Central memory CD8-positive, alpha-beta T cell (primary cell): ENCODE measurements at regions not wholly inside any gene's neighbourhood (a gene's known extent, or its start where the extent isn't known, plus 50 kb on each side); places are given as distances from the start of the nearest gene placed in this dataset.

Experiments used
- ATAC-seq: fragments of 150-1000 bp; cut with Tn5 transposase; replicated peaks from 2 replicates; pipeline ENCODE4 v1.10.0; 2022; ENCODE audit warnings: mild to moderate bottlenecking, moderate FRiP score, moderate number of reproducible peaks; ENCODE audit not compliant: poor library complexity, severe bottlenecking; ENCODE audit errors: extremely low read depth
- DNase-seq, 2 donors: peaks; one replicate each; pipeline ENCODE4 v3.0.0; 2021; ENCODE audit warnings: low spot score in 2 of 2
- H3K27ac Mint-ChIP-seq: one replicate; pipeline ENCODE4 v1.8.0; 2022; ENCODE audit warnings: low read depth, mild to moderate bottlenecking, moderate library complexity, mixed read lengths
- H3K27me3 Mint-ChIP-seq: one replicate; pipeline ENCODE4 v1.8.0; 2022; ENCODE audit warnings: mixed read lengths
- H3K36me3 Mint-ChIP-seq: one replicate; pipeline ENCODE4 v1.8.0; 2022; ENCODE audit warnings: mild to moderate bottlenecking, moderate library complexity, mixed read lengths; ENCODE audit not compliant: insufficient read depth
- H3K4me1 Mint-ChIP-seq: one replicate; pipeline ENCODE4 v1.8.0; 2022; ENCODE audit warnings: mixed read lengths
- H3K4me3 Mint-ChIP-seq: one replicate; pipeline ENCODE4 v1.8.0; 2022; ENCODE audit warnings: mild to moderate bottlenecking, moderate library complexity, mixed read lengths
- H3K9me3 Mint-ChIP-seq: one replicate; pipeline ENCODE4 v1.8.0; 2022; ENCODE audit warnings: mixed read lengths

DNA sequence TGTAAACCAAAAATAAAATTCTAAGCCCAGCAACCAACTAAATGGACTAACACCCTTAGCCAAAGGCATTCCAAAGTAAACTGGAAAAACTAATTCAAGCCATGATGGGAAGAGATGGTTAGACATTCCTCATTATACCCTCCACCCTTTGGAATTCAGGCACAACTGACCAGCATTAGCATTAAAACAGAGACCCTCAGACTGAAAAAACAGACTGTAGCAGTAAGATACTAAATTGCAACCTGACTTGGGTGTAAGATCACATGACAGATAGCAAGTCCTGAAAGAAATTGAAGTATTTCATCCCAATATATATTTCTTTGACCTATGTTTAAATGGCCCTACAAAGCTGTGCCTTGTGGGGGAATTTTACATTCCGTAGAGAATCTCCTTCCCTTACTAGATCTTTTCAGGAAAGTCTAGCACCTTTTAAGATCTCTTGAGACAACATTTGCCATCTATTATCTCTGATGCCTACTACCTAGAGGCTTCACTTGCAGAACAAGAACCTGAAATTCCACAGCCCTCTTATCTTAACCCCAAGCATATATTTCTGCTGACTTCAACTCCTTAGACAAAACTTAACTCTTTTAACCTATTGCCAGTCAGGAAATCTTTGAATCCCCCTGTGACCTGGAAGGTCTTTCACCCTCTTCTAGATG is 750.2 kb upstream of the IGFBP3 start:
- H3K27me3 Mint-ChIP-seq: no peaks in the 10 kb centered on the region
- DNase-seq (no peak), ATAC-seq (no peak)
- no peaks in the 10 kb centered on the region for H3K4me1 Mint-ChIP-seq
- no peaks in the 10 kb centered on the region for H3K36me3 Mint-ChIP-seq
- H3K9me3 Mint-ChIP-seq: peaks cover 5% of the 10 kb centered on the region
- no peak overlapping the region for H3K27ac Mint-ChIP-seq
- no peak overlapping the region for H3K4me3 Mint-ChIP-seq

- H3K4me3 Mint-ChIP-seq: no peak overlapping the region
- no peaks in the 10 kb centered on the region for H3K27me3 Mint-ChIP-seq
- H3K4me1 Mint-ChIP-seq: no peaks in the 10 kb centered on the region
- peaks cover 11% of the 10 kb centered on the region for H3K9me3 Mint-ChIP-seq
- no peak overlapping the region for H3K27ac Mint-ChIP-seq
- ATAC-seq (no peak), DNase-seq (no peak)
- no peaks in the 10 kb centered on the region for H3K36me3 Mint-ChIP-seq
These were observed 748.0 kb upstream of the IGFBP3 start for GRCh38 chr7:46669028-46669427.

GRCh38 chr7:46664453-46664852 is 743.4 kb upstream of the IGFBP3 start:
- ATAC-seq (no peak), DNase-seq (no peak)
- no peaks in the 10 kb centered on the region for H3K4me1 Mint-ChIP-seq
- no peak overlapping the region for H3K4me3 Mint-ChIP-seq
- H3K27me3 Mint-ChIP-seq: no peaks in the 10 kb centered on the region
- H3K36me3 Mint-ChIP-seq: no peaks in the 10 kb centered on the region
- no peak overlapping the region for H3K27ac Mint-ChIP-seq
- H3K9me3 Mint-ChIP-seq: peaks cover 9% of the 10 kb centered on the region

DNA sequence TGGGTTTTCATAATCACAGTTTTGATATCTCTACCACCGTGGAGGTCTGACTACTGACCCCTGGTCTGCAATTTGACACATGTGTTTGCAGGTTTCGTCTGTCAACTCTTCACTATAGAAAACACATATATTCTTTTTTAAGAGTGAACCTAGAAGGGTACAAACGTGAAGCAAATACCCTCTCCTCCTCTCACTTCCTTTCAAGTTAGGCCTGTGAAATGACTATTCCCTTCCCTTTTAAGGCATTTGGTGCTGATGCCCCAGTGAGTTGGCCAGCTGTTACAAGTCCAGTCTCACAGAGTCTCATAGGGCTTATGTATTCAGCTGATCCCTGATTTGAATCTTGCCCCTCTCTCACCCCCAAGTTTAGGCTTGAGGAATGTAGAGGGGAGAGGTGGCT is 742.0 kb upstream of the IGFBP3 start:
- H3K36me3 Mint-ChIP-seq: no peaks in the 10 kb centered on the region
- ATAC-seq (no peak), DNase-seq (no peak)
- H3K4me3 Mint-ChIP-seq: no peak overlapping the region
- H3K9me3 Mint-ChIP-seq: peaks cover 17% of the 10 kb centered on the region
- H3K4me1 Mint-ChIP-seq: no peaks in the 10 kb centered on the region
- H3K27me3 Mint-ChIP-seq: no peaks in the 10 kb centered on the region
- no peak overlapping the region for H3K27ac Mint-ChIP-seq

- H3K4me3 Mint-ChIP-seq: no peak overlapping the region
- H3K36me3 Mint-ChIP-seq: no peaks in the 10 kb centered on the region
- H3K27ac Mint-ChIP-seq: no peak overlapping the region
- H3K4me1 Mint-ChIP-seq: no peaks in the 10 kb centered on the region
- ATAC-seq: no peak
- peaks cover 17% of the 10 kb centered on the region for H3K9me3 Mint-ChIP-seq
- no peak for DNase-seq
- H3K27me3 Mint-ChIP-seq: no peaks in the 10 kb centered on the region
These were observed 740.4 kb upstream of the IGFBP3 start for GRCh38 chr7:46661431-46661830.

DNA sequence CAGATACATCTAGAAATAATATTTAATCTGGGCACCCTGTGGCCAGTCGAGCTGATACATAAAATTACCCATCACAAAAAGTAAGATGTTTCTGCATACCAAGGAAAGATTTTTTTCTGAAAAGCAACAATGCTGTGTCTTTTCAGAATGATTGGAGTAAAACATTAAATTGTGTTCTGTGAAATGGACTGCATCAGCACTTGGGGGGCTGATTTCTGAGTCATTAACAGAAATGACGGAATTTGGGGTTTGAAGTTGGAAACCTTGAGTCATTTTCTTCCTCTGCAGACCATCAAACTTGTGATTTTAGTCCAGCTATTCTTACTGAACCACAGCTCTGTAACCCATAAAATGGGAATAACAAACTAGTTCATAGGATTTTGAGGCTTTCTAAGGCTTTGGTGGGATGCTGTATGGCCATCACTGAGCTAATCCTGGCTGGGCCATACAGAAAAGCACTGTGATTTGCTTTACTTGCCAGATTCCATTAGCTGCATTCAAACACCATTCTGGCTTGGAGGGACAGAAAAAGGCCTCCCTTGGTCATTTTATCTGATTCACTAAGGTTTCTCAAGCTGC is 739.4 kb upstream of the IGFBP3 start:
- no peak overlapping the region for H3K4me3 Mint-ChIP-seq
- H3K27me3 Mint-ChIP-seq: no peaks in the 10 kb centered on the region
- peaks cover 22% of the 10 kb centered on the region for H3K9me3 Mint-ChIP-seq
- H3K4me1 Mint-ChIP-seq: no peaks in the 10 kb centered on the region
- H3K27ac Mint-ChIP-seq: no peak overlapping the region
- no peaks in the 10 kb centered on the region for H3K36me3 Mint-ChIP-seq
- no peak for DNase-seq
- ATAC-seq: no peak

DNA sequence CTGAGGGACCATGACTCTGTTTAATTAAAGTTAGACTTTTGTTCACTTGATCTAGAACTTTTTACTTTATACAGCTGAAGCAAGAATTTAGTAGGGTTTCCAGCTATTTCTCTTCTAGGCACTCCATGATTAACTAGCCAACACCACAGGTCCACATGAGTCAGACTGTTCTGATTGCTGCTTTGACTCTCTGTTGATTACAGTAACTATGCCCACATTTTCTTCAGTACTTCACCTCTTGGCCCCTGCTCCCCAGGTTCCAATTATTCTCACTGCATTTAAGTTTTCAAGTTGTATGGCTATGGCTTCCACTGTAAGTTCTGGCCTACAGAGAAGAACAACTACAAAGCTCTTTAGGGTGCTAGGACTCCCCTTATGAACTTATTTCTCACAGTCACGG is 737.2 kb upstream of the IGFBP3 start:
- DNase-seq (no peak), ATAC-seq (no peak)
- Mint-ChIP-seq H3K4me1 (no peaks in the 10 kb centered on the region), H3K4me3 (no peak overlapping the region), H3K27me3 (no peaks in the 10 kb centered on the region), H3K27ac (no peak overlapping the region), H3K36me3 (no peaks in the 10 kb centered on the region), H3K9me3 (peaks cover 17% of the 10 kb centered on the region)

DNA sequence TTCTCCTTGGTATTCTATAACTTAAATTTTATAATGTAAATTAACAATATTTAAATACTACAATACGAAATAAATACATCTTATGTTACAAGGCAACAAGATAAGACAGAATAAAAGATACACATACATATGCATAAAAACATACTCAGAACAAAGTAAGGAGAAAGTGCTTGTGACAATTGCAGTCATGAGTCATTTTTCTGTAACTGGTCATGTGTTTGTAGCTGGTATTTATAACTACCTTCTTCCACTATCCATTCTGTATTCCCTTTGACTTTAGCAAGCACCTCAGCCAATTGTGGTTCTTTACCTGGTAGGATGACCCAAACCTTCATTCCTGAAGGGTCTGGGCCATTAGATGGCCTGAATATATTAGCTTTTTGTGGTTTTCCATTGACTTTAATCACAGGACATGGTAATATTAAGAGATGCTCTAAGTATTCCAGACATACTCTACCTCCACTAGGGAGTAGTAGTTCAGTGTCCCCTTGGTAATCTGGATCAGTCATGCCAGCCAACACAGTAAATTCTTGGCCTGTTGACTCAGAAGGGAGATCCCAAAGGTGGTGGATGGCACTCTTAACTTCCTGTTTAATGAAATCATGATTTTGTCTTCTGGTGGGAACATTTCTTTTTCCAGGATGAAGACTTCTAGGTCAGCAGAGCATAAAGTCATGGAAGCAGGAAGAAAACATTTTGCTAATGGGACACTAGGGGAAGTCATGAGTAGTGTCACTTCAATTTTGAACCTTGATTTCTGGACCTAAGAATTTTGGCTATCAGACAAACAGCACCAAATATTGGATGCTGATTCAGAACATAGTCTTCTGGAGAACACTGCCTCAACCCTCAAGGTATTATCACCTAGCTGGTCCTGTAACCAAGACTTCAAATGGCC is 733.7 kb upstream of the IGFBP3 start:
- no peak overlapping the region for H3K4me3 Mint-ChIP-seq
- H3K27me3 Mint-ChIP-seq: no peaks in the 10 kb centered on the region
- H3K9me3 Mint-ChIP-seq: peaks cover 29% of the 10 kb centered on the region
- DNase-seq: no peak
- ATAC-seq: no peak
- H3K27ac Mint-ChIP-seq: no peak overlapping the region
- H3K36me3 Mint-ChIP-seq: no peaks in the 10 kb centered on the region
- H3K4me1 Mint-ChIP-seq: no peaks in the 10 kb centered on the region

- H3K27me3 Mint-ChIP-seq: no peaks in the 10 kb centered on the region
- no peak for ATAC-seq
These were observed 732.8 kb upstream of the IGFBP3 start for GRCh38 chr7:46653848-46654247.

GRCh38 chr7:46652317-46652716 is 731.2 kb upstream of the IGFBP3 start:
- DNase-seq (no peak), ATAC-seq (no peak)
- Mint-ChIP-seq H3K27ac (no peak overlapping the region), H3K36me3 (no peaks in the 10 kb centered on the region), H3K4me3 (no peak overlapping the region), H3K4me1 (no peaks in the 10 kb centered on the region), H3K9me3 (peaks cover 32% of the 10 kb centered on the region), H3K27me3 (no peaks in the 10 kb centered on the region)

More at GRCh38 chr7:46653848-46654247, 732.8 kb upstream of the IGFBP3 start:
- Mint-ChIP-seq H3K4me3 (no peak overlapping the region), H3K9me3 (peaks cover 29% of the 10 kb centered on the region), H3K4me1 (no peaks in the 10 kb centered on the region), H3K36me3 (no peaks in the 10 kb centered on the region), H3K27ac (no peak overlapping the region)
- DNase-seq: no peak

DNA sequence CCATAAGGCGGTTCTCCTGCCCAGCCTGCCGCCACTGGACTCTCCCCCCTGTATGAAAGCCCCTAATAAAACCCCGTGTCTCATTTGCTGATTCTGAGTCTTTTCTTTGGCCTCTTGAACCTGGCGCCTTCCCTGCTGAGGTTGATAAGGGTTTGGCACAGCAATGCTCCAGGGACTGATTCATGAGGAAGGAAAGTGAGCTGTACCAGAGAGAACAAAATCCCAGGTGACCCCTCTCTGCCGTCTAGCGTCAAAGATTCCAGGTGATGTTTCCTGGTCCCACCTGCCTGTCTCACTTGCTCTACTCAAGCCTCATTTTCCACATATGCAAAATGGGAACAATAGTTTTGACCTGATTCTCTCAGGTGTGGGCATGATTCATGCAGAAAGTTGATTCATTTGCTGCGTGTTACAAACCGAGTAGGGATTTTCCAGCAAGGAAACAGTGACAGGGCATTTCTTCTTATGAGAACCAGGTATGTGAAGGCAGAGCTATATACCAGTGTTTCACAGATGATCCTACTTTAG is 730.6 kb upstream of the IGFBP3 start:
- no peak overlapping the region for H3K4me3 Mint-ChIP-seq
- H3K9me3 Mint-ChIP-seq: peaks cover 36% of the 10 kb centered on the region
- no peaks in the 10 kb centered on the region for H3K27me3 Mint-ChIP-seq
- no peak overlapping the region for H3K27ac Mint-ChIP-seq
- no peaks in the 10 kb centered on the region for H3K36me3 Mint-ChIP-seq
- no peak for ATAC-seq
- DNase-seq: no peak
- no peaks in the 10 kb centered on the region for H3K4me1 Mint-ChIP-seq

- peaks cover 38% of the 10 kb centered on the region for H3K9me3 Mint-ChIP-seq
- H3K27ac Mint-ChIP-seq: no peak overlapping the region
- DNase-seq (no peak), ATAC-seq (no peak)
- no peaks in the 10 kb centered on the region for H3K27me3 Mint-ChIP-seq
- H3K36me3 Mint-ChIP-seq: no peaks in the 10 kb centered on the region
- no peak overlapping the region for H3K4me3 Mint-ChIP-seq
- H3K4me1 Mint-ChIP-seq: no peaks in the 10 kb centered on the region
These were observed 730.0 kb upstream of the IGFBP3 start for GRCh38 chr7:46651070-46651469.
